ENCODE measurements at regions not wholly inside any gene's neighbourhood (a gene's known extent, or its start where the extent isn't known, plus 50 kb on each side); places are given as distances from the start of the nearest gene placed in this dataset.

DNA sequence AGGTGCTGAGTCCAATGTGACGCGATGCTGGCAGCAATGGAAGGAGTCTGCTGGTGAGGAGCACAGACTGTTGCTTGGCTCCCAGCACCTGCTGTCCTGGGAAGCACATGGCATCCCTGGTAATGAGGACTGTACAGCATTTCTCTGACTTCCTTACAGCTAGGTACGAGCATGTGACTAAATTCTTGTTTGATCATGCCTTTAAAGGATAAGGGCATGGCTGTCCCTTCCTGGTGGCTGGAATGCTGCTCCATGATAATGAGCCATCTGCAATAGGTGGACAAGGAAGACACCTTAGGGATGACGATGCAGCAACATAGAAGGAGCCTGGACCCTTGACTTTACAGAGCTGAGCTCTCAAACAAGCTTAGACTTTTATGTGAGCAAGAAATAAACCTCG lies 278.0 kb upstream of the SPRED2 start:
- TF ChIP-seq POLR2AphosphoS5 (IDR thresholded peaks at IDR 0.05): no peak
- TF ChIP-seq, protein P1, sequence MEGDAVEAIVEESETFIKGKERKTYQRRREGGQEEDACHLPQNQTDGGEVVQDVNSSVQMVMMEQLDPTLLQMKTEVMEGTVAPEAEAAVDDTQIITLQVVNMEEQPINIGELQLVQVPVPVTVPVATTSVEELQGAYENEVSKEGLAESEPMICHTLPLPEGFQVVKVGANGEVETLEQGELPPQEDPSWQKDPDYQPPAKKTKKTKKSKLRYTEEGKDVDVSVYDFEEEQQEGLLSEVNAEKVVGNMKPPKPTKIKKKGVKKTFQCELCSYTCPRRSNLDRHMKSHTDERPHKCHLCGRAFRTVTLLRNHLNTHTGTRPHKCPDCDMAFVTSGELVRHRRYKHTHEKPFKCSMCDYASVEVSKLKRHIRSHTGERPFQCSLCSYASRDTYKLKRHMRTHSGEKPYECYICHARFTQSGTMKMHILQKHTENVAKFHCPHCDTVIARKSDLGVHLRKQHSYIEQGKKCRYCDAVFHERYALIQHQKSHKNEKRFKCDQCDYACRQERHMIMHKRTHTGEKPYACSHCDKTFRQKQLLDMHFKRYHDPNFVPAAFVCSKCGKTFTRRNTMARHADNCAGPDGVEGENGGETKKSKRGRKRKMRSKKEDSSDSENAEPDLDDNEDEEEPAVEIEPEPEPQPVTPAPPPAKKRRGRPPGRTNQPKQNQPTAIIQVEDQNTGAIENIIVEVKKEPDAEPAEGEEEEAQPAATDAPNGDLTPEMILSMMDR (IDR thresholded peaks at IDR 0.05): no peak
- TF ChIP-seq EP300 (IDR thresholded peaks at IDR 0.05; ENCODE audit: low read depth): no peak
